ENCODE measurements at regions not wholly inside any gene's neighbourhood (a gene's known extent, or its start where the extent isn't known, plus 50 kb on each side); places are given as distances from the start of the nearest gene placed in this dataset.

DNA sequence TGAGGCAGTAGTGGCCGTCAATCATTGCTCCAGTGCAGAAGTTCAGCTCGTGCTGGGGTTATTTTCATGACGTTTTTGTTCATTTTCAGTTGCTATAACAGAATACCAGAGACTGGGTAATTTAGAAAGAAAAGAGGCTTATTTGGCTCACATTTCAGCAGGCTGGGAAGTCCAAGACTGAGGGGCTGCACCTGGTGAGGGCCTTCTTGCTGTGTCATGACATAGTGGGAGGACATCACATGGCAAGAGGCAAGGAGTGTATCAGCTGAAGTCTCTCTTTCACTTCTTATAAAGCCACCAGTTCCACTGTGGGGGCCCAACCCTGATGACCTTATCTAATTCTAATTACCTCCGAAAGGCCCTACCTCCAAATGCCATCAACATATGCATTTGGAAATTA lies 58.0 kb upstream of the DPP10 start:
- Mint-ChIP-seq H3K36me3 (ENCODE audit: low read depth) (no peaks in the 10 kb centered on the region), H3K27ac (no peak overlapping the region), H3K4me1 (ENCODE audit: low read depth) (no peaks in the 10 kb centered on the region), H3K9me3 (ENCODE audit: insufficient read depth) (no peaks in the 10 kb centered on the region), H3K27me3 (ENCODE audit: low read depth) (no peaks in the 10 kb centered on the region), H3K4me3 (no peak overlapping the region)
- ChIA-PET POLR2A (no interaction called here), CTCF (no interaction called here)
- ATAC-seq = no peak
- DNase-seq = no peak

- no peaks in the 10 kb centered on the region for H3K4me1 Mint-ChIP-seq (ENCODE audit: low read depth)
- H3K9me3 Mint-ChIP-seq (ENCODE audit: insufficient read depth) = no peaks in the 10 kb centered on the region
- no peaks in the 10 kb centered on the region for H3K27me3 Mint-ChIP-seq (ENCODE audit: low read depth)
- no peak overlapping the region for H3K27ac Mint-ChIP-seq
- CTCF ChIA-PET = no interaction called here
- ATAC-seq = no peak
- no peak overlapping the region for H3K4me3 Mint-ChIP-seq
- POLR2A ChIA-PET = no interaction called here
- H3K36me3 Mint-ChIP-seq (ENCODE audit: low read depth) = no peaks in the 10 kb centered on the region
- DNase-seq = no peak
These were observed 53.4 kb upstream of the DPP10 start for GRCh38 chr2:114389021-114389420.
